GM12801 (cell line): ENCODE measurements at regions not wholly inside any gene's neighbourhood (a gene's known extent, or its start where the extent isn't known, plus 50 kb on each side); places are given as distances from the start of the nearest gene placed in this dataset.

Experiments
- CTCF ChIP-seq: IDR thresholded peaks from one replicate; pipeline ENCODE4 v1.5.1; 2011; ENCODE audit warnings: control low read depth; ENCODE audit not compliant: insufficient read length; ENCODE audit errors: extremely low read depth

DNA sequence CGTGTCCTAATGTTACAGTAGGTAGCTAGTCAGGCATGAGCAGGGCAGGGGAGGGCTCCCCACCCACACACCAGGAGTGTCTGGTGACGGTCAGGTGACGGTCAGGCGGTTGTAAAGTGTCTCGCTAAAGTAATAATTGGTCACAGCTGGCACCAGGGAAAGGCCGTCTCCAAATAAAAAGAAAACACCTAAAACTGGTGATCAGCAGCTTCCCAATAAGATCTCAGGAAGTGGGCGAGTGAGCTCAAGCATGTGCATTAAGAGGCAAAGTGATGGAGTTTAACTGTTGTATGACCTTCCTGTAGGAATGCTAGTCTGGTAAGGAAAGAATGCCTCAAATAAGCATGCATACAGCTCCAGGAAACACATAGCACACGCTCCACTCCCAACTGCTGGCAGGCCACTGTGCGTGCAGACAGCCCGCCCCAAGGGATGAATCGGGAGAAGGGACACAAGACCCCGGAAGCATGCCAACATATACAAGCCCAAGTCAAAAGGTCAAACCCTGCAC, 177.1 kb downstream of the RNF144A start:
- no peak for TF ChIP-seq CTCF

- TF ChIP-seq CTCF: no peak
Observed at GRCh38 chr2:7096726-7097352, 179.6 kb downstream of the RNF144A start.

GRCh38 chr2:7097353-7097895, 180.2 kb downstream of the RNF144A start:
- peak; percentile 5 for TF ChIP-seq CTCF

DNA sequence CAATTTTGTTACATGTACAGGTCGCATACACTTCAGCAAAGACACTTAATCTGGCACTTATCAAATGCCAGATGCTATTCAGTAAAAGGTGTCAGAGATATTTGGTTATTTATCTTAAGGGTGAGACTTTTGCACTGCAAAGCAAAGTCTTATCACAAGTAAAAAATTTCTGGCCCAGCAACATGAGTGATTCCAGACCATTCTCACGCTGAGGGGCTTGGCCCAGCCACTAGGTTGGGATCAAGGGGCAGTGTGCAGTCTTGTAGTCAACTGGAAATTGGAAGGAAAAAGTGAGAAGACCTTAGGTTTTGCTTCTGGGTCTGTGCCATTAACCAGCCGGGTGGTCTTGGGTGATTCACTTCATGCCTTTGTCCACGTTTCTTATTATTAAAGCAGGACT, 181.6 kb downstream of the RNF144A start:
- no peak for TF ChIP-seq CTCF

GRCh38 chr2:7102826-7103225, 185.6 kb downstream of the RNF144A start:
- no peak for TF ChIP-seq CTCF

GRCh38 chr2:7108792-7109532, 191.8 kb downstream of the RNF144A start:
- TF ChIP-seq CTCF: no peak

GRCh38 chr2:7109533-7109885, 192.3 kb downstream of the RNF144A start:
- no peak for TF ChIP-seq CTCF
